Heart right ventricle (tissue), 16 donors: ENCODE measurements at regions not wholly inside any gene's neighbourhood (a gene's known extent, or its start where the extent isn't known, plus 50 kb on each side); places are given as distances from the start of the nearest gene placed in this dataset.

Experiments
- ATAC-seq, 8 donors: fragments of 200-7000 bp; cut with Tn5 transposase; one replicate each; pipeline ENCODE4 v1.9.1; 2020; ENCODE audit warnings: mild to moderate bottlenecking in 8 of 8, moderate library complexity in 8 of 8, moderate number of reproducible peaks in 1 of 8
- DNase-seq, 2 donors: peaks; one replicate each; pipeline ENCODE4 v3.0.0-alpha.2; 2020
- H3K27ac ChIP-seq, 10 donors: fragments of 200-600 bp; sonication (generic) in 2 of 10; one replicate each; pipeline versions ENCODE4 v1.5.0 to v1.8.0; 2020 to 2022; ENCODE audit warnings: mild to moderate bottlenecking in 3 of 10
- H3K27me3 ChIP-seq, 7 donors: fragments of 200-600 bp; one replicate each; pipeline ENCODE4 v1.8.0; 2021 to 2022; ENCODE audit warnings: mild to moderate bottlenecking in 2 of 7
- H3K36me3 ChIP-seq, 9 donors: fragments of 200-600 bp; sonication (generic) in 1 of 9; one replicate each; pipeline versions ENCODE4 v1.5.0 to v1.8.0; 2020 to 2022; ENCODE audit warnings: mild to moderate bottlenecking in 2 of 9
- H3K4me1 ChIP-seq, 9 donors: fragments of 200-600 bp; sonication (generic) in 1 of 9; one replicate each; pipeline versions ENCODE4 v1.5.0 to v1.8.0; 2020 to 2022; ENCODE audit warnings: mild to moderate bottlenecking in 4 of 9
- H3K4me3 ChIP-seq, 10 donors: fragments of 200-600 bp; sonication (generic) in 2 of 10; one replicate each; pipeline versions ENCODE4 v1.5.0 to v1.8.0; 2020 to 2022; ENCODE audit warnings: mild to moderate bottlenecking in 7 of 10, moderate library complexity in 2 of 10
- H3K9me3 ChIP-seq, 11 donors: fragments of 200-600 bp in 10 of 11; sonication (generic) in 2 of 11; one replicate each; pipeline versions ENCODE4 v1.5.0 to v1.8.0; 2013 to 2022; ENCODE audit warnings: mild to moderate bottlenecking in 2 of 11, control low read depth in 1 of 11, moderate library complexity in 1 of 11
- WGBS, 2 donors: extraction: QIAGEN DNeasy Blood & Tissue Kit; methylation state at CpG; one replicate each; pipeline ENCODE4 v1.1.7; 2013; ENCODE audit warnings: inconsistent platforms in 1 of 2; 5-methylcytosine and 5-hydroxymethylcytosine counted together
- intact Hi-C, 10 donors: fragments of 100-400 bp; cut with DNase I; formaldehyde crosslinking; loops; one replicate each; pipeline versions ENCODE4 v1.11.1 to v1.14.2; 2022
- TF ChIP-seq, protein P1 (sequence below), 9 donors: fragments of 200-600 bp; sonication (generic) in 2 of 9; IDR thresholded peaks; one replicate each; pipeline versions ENCODE4 v1.5.0 to v1.8.0; 2021 to 2022; ENCODE audit warnings: antibody characterized with exemption in 9 of 9, mild to moderate bottlenecking in 5 of 9, moderate library complexity in 1 of 9
- donor health status: Arrhythmogenic right ventricular cardiomyopathy.
- donor health status: ischemic (EF 13 %, LVEDD 7.1; RV severe dilation, severe dysfunction).
- donor health status: healthy with polysubstance abuse.
- donor health status: DM: no; HTN: yes; CAD: no.
- donor health status: DM: no; HTN: no; CAD: no.
- donor health status: ischemic (EF 25% LVEDD 6.9; RV normal size, moderate dysfunction).
- donor health status: ischemic (EF 25% LVEDD 5.7; RV mildly dilated, moderate dysfunction).
- donor health status: healthy.
- donor health status: DM: yes; HTN: yes; CAD: no.
- donor health status: Ischemic cardiomyopathy.
- donor health status: ischemic (EF 35%, LVEDD 5.7; RV mildly dilated, moderate dysfunction).
- donor health status: nonischemic (EF 11% LVEDD 7.7; RV severe dilation, severe dysfunction).
- donor health status: DM: yes; HTN: yes; CAD: no.
- donor health status: PGD.
- donor health status: ischemic (EF 29% LVEDD 5.4; RV normal size, mild dysfunction).
- donor health status: nonischemic (EF 23%, LVEDD 6.1; RV moderate dilation, normal function).

DNA sequence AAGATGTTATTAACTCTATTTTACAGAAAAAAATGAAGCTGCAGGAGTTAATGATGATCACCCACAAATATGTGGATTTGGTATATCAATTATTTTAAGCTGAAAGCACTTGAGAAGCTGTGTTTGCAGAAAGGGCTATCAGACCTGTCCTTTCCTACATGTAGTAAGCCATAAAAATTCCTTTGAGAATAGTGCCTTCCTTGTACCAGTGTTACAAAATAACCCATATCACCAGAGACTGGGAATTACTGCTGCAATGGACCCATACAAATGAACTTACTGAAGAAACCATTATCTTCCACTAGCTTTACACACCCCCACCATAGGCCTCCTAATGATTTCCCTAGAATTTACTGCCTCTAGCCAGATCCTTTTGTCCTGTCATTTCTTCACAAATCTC, 99.2 kb upstream of the ZRANB2 start:
- TF ChIP-seq, protein P1, sequence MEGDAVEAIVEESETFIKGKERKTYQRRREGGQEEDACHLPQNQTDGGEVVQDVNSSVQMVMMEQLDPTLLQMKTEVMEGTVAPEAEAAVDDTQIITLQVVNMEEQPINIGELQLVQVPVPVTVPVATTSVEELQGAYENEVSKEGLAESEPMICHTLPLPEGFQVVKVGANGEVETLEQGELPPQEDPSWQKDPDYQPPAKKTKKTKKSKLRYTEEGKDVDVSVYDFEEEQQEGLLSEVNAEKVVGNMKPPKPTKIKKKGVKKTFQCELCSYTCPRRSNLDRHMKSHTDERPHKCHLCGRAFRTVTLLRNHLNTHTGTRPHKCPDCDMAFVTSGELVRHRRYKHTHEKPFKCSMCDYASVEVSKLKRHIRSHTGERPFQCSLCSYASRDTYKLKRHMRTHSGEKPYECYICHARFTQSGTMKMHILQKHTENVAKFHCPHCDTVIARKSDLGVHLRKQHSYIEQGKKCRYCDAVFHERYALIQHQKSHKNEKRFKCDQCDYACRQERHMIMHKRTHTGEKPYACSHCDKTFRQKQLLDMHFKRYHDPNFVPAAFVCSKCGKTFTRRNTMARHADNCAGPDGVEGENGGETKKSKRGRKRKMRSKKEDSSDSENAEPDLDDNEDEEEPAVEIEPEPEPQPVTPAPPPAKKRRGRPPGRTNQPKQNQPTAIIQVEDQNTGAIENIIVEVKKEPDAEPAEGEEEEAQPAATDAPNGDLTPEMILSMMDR (IDR thresholded peaks at IDR 0.05) = no peak
- Histone ChIP-seq H3K4me3 (no peak overlapping the region), H3K4me1 (no peaks in the 10 kb centered on the region), H3K36me3 (no peaks in the 10 kb centered on the region), H3K9me3 (no peaks in the 10 kb centered on the region), H3K27ac (no peak overlapping the region), H3K27me3 (no peaks in the 10 kb centered on the region)
- ATAC-seq (no peak), DNase-seq (no peak)
- intact Hi-C loops = no loop called here

DNA sequence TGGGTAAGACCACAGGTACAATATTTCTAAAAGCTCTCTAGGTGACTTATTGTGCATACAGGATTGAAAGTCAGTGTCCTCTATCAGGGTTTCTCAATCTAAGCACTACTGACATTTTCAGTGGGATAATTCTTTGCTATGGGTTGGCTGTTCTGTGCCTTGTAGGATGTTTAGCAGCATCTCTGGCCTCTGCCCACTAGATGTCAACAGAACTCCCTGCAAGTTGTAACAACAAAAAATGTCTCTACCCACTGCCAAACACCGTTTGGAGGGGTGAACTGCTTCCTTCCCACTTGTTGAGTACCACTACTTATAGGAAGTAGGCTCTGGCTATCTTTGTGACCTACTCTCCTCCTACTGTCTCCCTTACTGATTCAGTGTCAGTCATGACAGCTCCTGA, 90.1 kb upstream of the ZRANB2 start:
- no peak for DNase-seq
- Histone ChIP-seq H3K4me3 (no peak overlapping the region), H3K4me1 (no peaks in the 10 kb centered on the region), H3K36me3 (no peaks in the 10 kb centered on the region), H3K27me3 (no peaks in the 10 kb centered on the region), H3K27ac (no peak overlapping the region), H3K9me3 (no peaks in the 10 kb centered on the region)
- intact Hi-C loops = no loop called here
- 7 to 29% methylated on average over 1 of the region's 1 CpG for WGBS, 2 donors
- TF ChIP-seq, protein P1 (IDR thresholded peaks at IDR 0.05) = no peak
- no peak for ATAC-seq

DNA sequence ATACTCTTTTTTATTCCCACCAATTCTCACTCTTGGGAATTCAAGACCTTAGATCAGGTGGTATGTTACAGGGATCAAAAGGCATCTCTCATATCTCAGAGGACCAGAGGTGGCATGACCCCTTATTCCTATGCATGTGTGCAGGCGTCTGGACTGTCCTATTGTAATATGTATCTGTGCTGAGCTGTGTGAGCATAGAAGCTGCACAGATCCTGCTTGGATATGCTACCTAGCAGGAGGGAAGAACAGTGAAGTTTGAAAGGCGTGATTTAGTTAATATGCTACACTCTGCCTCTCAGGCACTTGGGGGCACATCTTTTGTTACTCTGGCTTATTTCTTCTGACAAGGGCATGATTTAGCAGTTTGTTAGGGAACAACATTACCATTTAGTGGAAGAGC, 86.7 kb upstream of the ZRANB2 start:
- H3K27ac ChIP-seq = no peak overlapping the region
- DNase-seq (no peak), ATAC-seq (no peak)
- intact Hi-C loops = no loop called here
- no peaks in the 10 kb centered on the region for H3K4me1 ChIP-seq
- H3K27me3 ChIP-seq = no peaks in the 10 kb centered on the region
- H3K4me3 ChIP-seq = no peak overlapping the region
- H3K36me3 ChIP-seq = no peaks in the 10 kb centered on the region
- TF ChIP-seq, protein P1 (IDR thresholded peaks at IDR 0.05) = no peak
- WGBS, 2 donors = 68 to 74% methylated on average over 2 of the region's 2 CpGs
- H3K9me3 ChIP-seq = no peaks in the 10 kb centered on the region

DNA sequence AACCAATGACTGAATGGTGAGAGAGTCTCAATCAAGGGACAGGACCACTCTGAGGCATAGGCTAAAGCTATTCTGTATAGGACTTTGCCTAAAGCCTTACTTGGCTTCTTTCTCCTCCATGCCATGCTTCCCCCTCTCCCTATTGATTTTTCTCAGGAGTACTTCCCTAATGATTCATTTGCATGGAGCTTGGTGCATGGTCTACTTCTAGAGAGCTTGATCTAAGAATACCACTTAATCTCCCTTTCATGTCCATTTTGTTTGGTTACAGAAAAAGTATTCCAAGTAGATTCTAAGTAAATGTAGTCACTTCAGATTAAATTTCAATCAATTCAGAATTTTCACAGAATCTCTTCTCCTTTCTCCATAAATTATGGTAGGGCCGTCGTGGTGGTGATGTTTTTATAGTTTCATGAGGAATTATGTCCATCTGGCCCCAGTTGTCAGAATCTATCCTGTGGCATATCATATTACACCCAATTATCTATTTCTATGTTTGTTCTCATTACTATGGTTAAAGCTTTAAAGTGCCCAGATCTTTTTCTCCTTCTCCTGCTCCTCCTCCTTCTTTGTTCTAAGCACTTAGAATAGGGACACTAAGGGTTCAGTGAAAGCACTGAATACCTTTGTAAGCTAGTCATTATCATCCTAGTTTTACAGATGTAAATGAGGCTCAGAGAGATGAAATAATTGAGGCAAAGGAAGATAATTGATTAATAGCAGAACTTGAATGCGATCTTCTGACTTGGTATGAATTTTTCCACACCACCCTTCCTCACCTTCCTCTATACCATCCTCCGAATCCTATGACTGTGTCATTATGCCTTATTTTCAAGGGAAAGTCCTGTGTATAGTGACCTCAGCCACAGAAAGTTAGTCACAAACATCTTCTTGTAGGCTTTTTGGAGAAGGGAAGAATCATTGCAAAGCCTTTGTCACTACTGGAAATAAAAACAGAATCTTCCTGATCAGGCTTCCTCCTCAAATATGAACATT, 85.6 kb upstream of the ZRANB2 start:
- no peaks in the 10 kb centered on the region for H3K27me3 ChIP-seq
- DNase-seq = no peak
- intact Hi-C loops = no loop called here
- H3K4me3 ChIP-seq = no peak overlapping the region
- TF ChIP-seq, protein P1 (IDR thresholded peaks at IDR 0.05) = no peak
- H3K4me1 ChIP-seq = no peaks in the 10 kb centered on the region
- no peak overlapping the region for H3K27ac ChIP-seq
- H3K9me3 ChIP-seq = no peaks in the 10 kb centered on the region
- no peaks in the 10 kb centered on the region for H3K36me3 ChIP-seq
- WGBS, 2 donors = 85 to 89% methylated on average over 4 of the region's 4 CpGs
- no peak for ATAC-seq
